ENCODE measurements at regions not wholly inside any gene's neighbourhood (a gene's known extent, or its start where the extent isn't known, plus 50 kb on each side); places are given as distances from the start of the nearest gene placed in this dataset.
"Not testable (repeated sequence)": the region's sequence is repeated elsewhere in the genome, so short reads cannot be mapped to it uniquely, and the experiment has no call there.

- ChIA-PET CTCF (no interaction called here), POLR2A (no interaction called here)
- H3K36me3 Mint-ChIP-seq (ENCODE audit: low read depth): no peaks in the 10 kb centered on the region
- DNase-seq: no peak
- H3K9me3 Mint-ChIP-seq: peaks cover 9% of the 10 kb centered on the region
- no peak overlapping the region for H3K4me3 Mint-ChIP-seq
- H3K27ac Mint-ChIP-seq: no peak overlapping the region
- no peaks in the 10 kb centered on the region for H3K4me1 Mint-ChIP-seq
- no peaks in the 10 kb centered on the region for H3K27me3 Mint-ChIP-seq
These were observed 329.5 kb downstream of the SEMA3D start for GRCh38 chr7:84857336-84857735.

DNA sequence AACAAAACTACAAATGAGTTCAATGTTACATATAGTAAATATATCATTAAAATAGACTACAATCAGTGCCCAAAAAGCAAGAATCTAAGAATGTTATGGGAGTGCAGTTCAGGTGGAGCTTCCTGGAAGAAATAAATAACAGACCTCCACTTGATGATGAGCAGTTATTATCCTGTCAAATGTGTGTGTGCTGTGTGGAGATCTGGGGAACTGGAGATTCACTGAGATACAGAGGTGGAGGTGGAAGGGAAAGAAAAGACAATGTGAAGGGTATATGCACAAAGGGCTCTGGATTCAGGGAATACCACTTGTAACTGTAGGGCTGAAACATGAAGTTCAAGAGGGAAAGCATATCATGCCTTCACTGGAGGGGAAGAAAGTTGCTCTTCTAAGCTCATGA lies 331.1 kb downstream of the SEMA3D start:
- DNase-seq: no peak
- ChIA-PET CTCF (no interaction called here), POLR2A (no interaction called here)
- no peaks in the 10 kb centered on the region for H3K9me3 Mint-ChIP-seq
- H3K36me3 Mint-ChIP-seq (ENCODE audit: low read depth): no peaks in the 10 kb centered on the region
- no peak overlapping the region for H3K27ac Mint-ChIP-seq
- H3K27me3 Mint-ChIP-seq: no peaks in the 10 kb centered on the region
- no peak overlapping the region for H3K4me3 Mint-ChIP-seq
- H3K4me1 Mint-ChIP-seq: no peaks in the 10 kb centered on the region

DNA sequence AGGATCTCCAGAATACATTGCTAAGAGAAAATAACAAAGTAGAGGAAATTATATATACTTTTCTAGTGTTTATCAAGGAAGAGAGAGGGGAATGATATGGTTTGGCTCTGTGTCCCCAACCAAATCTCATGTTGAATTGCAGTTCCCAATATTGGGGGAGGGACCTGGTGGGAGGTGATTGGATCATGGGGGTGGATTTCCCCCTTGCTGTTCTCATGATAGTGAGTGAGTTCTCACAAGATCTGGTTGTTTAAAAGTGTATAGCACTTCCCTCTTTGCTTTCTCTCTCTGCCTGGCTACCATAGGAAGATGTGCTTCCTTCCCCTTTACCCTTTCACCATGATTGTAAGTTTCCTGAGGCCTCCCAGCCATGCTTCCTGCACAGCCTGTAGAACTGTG lies 337.9 kb downstream of the SEMA3D start:
- H3K9me3 Mint-ChIP-seq; H3K4me3 Mint-ChIP-seq; CTCF ChIA-PET; DNase-seq; H3K27ac Mint-ChIP-seq; POLR2A ChIA-PET; H3K36me3 Mint-ChIP-seq (ENCODE audit: low read depth); H3K4me1 Mint-ChIP-seq; H3K27me3 Mint-ChIP-seq: not testable (repeated sequence)

GRCh38 chr7:84848219-84848973 lies 338.5 kb downstream of the SEMA3D start:
- Mint-ChIP-seq H3K36me3 (ENCODE audit: low read depth) (no peaks in the 10 kb centered on the region), H3K4me1 (no peaks in the 10 kb centered on the region), H3K27ac (no peak overlapping the region), H3K9me3 (peaks cover 2% of the 10 kb centered on the region), H3K27me3 (no peaks in the 10 kb centered on the region), H3K4me3 (no peak overlapping the region)
- ChIA-PET CTCF (no interaction called here), POLR2A (no interaction called here)
- DNase-seq: no peak

GRCh38 chr7:84847790-84848189 lies 339.1 kb downstream of the SEMA3D start:
- no peaks in the 10 kb centered on the region for H3K36me3 Mint-ChIP-seq (ENCODE audit: low read depth)
- no peak overlapping the region for H3K27ac Mint-ChIP-seq
- peaks cover 2% of the 10 kb centered on the region for H3K9me3 Mint-ChIP-seq
- H3K27me3 Mint-ChIP-seq: no peaks in the 10 kb centered on the region
- CTCF ChIA-PET: no interaction called here
- H3K4me3 Mint-ChIP-seq: no peak overlapping the region
- DNase-seq: no peak
- no peaks in the 10 kb centered on the region for H3K4me1 Mint-ChIP-seq
- POLR2A ChIA-PET: no interaction called here

DNA sequence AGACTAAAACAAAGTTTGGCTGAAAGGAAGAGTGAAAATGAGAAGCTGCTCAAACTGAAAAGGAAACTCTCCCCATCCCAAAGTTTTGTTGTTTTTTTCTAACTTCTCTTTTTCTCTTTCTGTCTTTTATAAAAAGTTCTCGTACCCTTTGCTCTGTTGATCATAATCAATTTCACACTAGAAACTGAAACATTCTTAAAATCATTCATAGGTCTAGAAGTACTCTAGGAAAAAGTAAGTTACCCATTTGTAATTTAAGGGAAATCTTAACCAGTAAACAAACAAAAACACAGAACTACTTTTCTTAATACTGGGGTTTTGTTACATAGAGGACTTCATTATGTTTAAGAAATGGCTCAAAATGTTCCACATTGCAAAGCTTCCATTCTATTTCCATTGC lies 339.8 kb downstream of the SEMA3D start:
- POLR2A ChIA-PET: no interaction called here
- peaks cover 2% of the 10 kb centered on the region for H3K9me3 Mint-ChIP-seq
- no peak overlapping the region for H3K4me3 Mint-ChIP-seq
- CTCF ChIA-PET: no interaction called here
- no peak overlapping the region for H3K27ac Mint-ChIP-seq
- no peaks in the 10 kb centered on the region for H3K4me1 Mint-ChIP-seq
- H3K36me3 Mint-ChIP-seq (ENCODE audit: low read depth): no peaks in the 10 kb centered on the region
- no peak for DNase-seq
- H3K27me3 Mint-ChIP-seq: no peaks in the 10 kb centered on the region

GRCh38 chr7:84845971-84846370 lies 340.9 kb downstream of the SEMA3D start:
- no peak for DNase-seq
- Mint-ChIP-seq H3K4me1 (no peaks in the 10 kb centered on the region), H3K27ac (no peak overlapping the region), H3K4me3 (no peak overlapping the region), H3K36me3 (ENCODE audit: low read depth) (no peaks in the 10 kb centered on the region), H3K27me3 (no peaks in the 10 kb centered on the region), H3K9me3 (peaks cover 2% of the 10 kb centered on the region)
- POLR2A ChIA-PET: no interaction called here
- CTCF ChIA-PET: no interaction called here

GRCh38 chr7:84844771-84845170 lies 342.1 kb downstream of the SEMA3D start:
- Mint-ChIP-seq H3K4me1 (no peaks in the 10 kb centered on the region), H3K27me3 (no peaks in the 10 kb centered on the region), H3K9me3 (peaks cover 2% of the 10 kb centered on the region), H3K4me3 (no peak overlapping the region), H3K27ac (no peak overlapping the region), H3K36me3 (ENCODE audit: low read depth) (no peaks in the 10 kb centered on the region)
- POLR2A ChIA-PET: no interaction called here
- no peak for DNase-seq
- CTCF ChIA-PET: no interaction called here

DNA sequence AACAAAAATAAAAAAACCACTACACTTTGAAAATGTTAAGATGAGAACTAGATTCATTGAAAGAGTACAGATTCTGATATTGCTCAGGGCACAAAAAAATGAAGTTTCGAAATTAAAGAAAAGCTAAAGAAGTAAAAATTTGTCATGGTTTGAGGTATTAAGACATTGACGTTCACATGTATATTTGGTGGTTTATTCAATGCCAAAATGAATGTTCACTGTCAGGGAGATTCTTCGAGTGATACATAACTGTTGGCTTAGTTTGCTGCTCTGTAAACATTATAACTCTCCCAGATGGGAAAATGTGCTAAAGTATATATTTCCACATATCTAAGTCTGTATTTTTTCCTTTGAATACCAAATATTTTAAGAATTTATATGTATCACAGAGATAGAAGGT lies 345.0 kb downstream of the SEMA3D start:
- ChIA-PET CTCF (no interaction called here), POLR2A (no interaction called here)
- Mint-ChIP-seq H3K27ac (no peak overlapping the region), H3K36me3 (ENCODE audit: low read depth) (no peaks in the 10 kb centered on the region), H3K4me3 (no peak overlapping the region), H3K27me3 (no peaks in the 10 kb centered on the region), H3K9me3 (peaks cover 2% of the 10 kb centered on the region), H3K4me1 (no peaks in the 10 kb centered on the region)
- no peak for DNase-seq

- no peak overlapping the region for H3K4me3 Mint-ChIP-seq
- ChIA-PET POLR2A (no interaction called here), CTCF (no interaction called here)
- no peak overlapping the region for H3K27ac Mint-ChIP-seq
- H3K4me1 Mint-ChIP-seq: no peaks in the 10 kb centered on the region
- no peaks in the 10 kb centered on the region for H3K36me3 Mint-ChIP-seq (ENCODE audit: low read depth)
- no peak for DNase-seq
- H3K27me3 Mint-ChIP-seq: no peaks in the 10 kb centered on the region
- H3K9me3 Mint-ChIP-seq: no peaks in the 10 kb centered on the region
These were observed 348.0 kb downstream of the SEMA3D start for GRCh38 chr7:84838857-84839256.

DNA sequence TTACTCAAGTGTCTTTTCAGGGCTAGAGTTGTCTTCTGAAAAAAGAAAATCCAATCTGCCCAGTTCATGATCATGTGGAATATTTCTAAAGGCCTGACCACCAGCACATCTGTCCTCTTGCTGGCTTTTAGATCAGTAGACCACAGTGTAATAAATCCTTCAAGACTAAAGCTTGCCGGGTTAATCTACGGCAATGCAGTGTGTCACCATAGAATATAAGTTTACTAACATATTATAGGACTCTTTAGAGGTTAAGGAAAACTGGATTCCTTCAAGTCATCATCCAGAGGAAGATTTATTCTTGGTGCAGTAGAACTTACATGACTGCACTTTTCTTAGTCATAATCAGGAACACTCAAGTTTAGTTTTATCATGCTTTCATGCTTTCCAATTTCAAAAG lies 349.5 kb downstream of the SEMA3D start:
- no peak for DNase-seq
- no peaks in the 10 kb centered on the region for H3K36me3 Mint-ChIP-seq (ENCODE audit: low read depth)
- no peak overlapping the region for H3K4me3 Mint-ChIP-seq
- POLR2A ChIA-PET: no interaction called here
- H3K9me3 Mint-ChIP-seq: no peaks in the 10 kb centered on the region
- H3K27me3 Mint-ChIP-seq: no peaks in the 10 kb centered on the region
- CTCF ChIA-PET: no interaction called here
- H3K27ac Mint-ChIP-seq: no peak overlapping the region
- H3K4me1 Mint-ChIP-seq: no peaks in the 10 kb centered on the region

GRCh38 chr7:84829719-84830118 lies 357.1 kb downstream of the SEMA3D start:
- no peak for DNase-seq
- Mint-ChIP-seq H3K36me3 (ENCODE audit: low read depth) (no peaks in the 10 kb centered on the region), H3K27me3 (no peaks in the 10 kb centered on the region), H3K4me3 (no peak overlapping the region), H3K4me1 (no peaks in the 10 kb centered on the region), H3K27ac (no peak overlapping the region), H3K9me3 (peaks cover 4% of the 10 kb centered on the region)
- CTCF ChIA-PET: no interaction called here
- POLR2A ChIA-PET: no interaction called here

- peaks cover 6% of the 10 kb centered on the region for H3K9me3 Mint-ChIP-seq
- POLR2A ChIA-PET: no interaction called here
These were observed 362.7 kb downstream of the SEMA3D start for GRCh38 chr7:84824057-84824651.

GRCh38 chr7:84823530-84823929 lies 363.3 kb downstream of the SEMA3D start:
- ChIA-PET POLR2A (no interaction called here), CTCF (no interaction called here)
- DNase-seq: no peak
- Mint-ChIP-seq H3K27ac (no peak overlapping the region), H3K9me3 (peaks cover 6% of the 10 kb centered on the region), H3K4me1 (no peaks in the 10 kb centered on the region), H3K36me3 (ENCODE audit: low read depth) (no peaks in the 10 kb centered on the region), H3K4me3 (no peak overlapping the region), H3K27me3 (no peaks in the 10 kb centered on the region)

More at GRCh38 chr7:84824057-84824651, 362.7 kb downstream of the SEMA3D start:
- no peak overlapping the region for H3K4me3 Mint-ChIP-seq
- H3K4me1 Mint-ChIP-seq: no peaks in the 10 kb centered on the region
- H3K27ac Mint-ChIP-seq: no peak overlapping the region
- DNase-seq: no peak
- H3K27me3 Mint-ChIP-seq: no peaks in the 10 kb centered on the region
- CTCF ChIA-PET: no interaction called here
- no peaks in the 10 kb centered on the region for H3K36me3 Mint-ChIP-seq (ENCODE audit: low read depth)

All from activated CD4-positive, alpha-beta memory T cell treated with anti-CD3 and anti-CD28 coated beads, Interleukin-2, amount 10 ng/mL, durations not matched to agents 7 days and 5 days (primary cell).